Esophagus muscularis mucosa (tissue), 2 donors: ENCODE measurements at regions not wholly inside any gene's neighbourhood (a gene's known extent, or its start where the extent isn't known, plus 50 kb on each side); places are given as distances from the start of the nearest gene placed in this dataset.

Experiments used
- POLR2A ChIP-seq: fragments of 450-650 bp; IDR thresholded peaks from one replicate; pipeline ENCODE4 v1.6.1; 2017; ENCODE audit warnings: antibody characterized with exemption, moderate library complexity, mild to moderate bottlenecking, low read depth
- POLR2AphosphoS5 ChIP-seq, 2 donors: sonication (generic); formaldehyde crosslinking; IDR thresholded peaks; one replicate each; pipeline ENCODE4 v1.6.1; 2017; ENCODE audit warnings: antibody characterized with exemption in 2 of 2

- TF ChIP-seq POLR2AphosphoS5 (IDR thresholded peaks at IDR 0.05), result no peak
- no peak for TF ChIP-seq POLR2A
Observed at GRCh38 chr2:176405477-176405876, 136.2 kb downstream of the MTX2 start.
